M059J (cell line): ENCODE measurements at regions not wholly inside any gene's neighbourhood (a gene's known extent, or its start where the extent isn't known, plus 50 kb on each side); places are given as distances from the start of the nearest gene placed in this dataset.
"Not testable (repeated sequence)": the region's sequence is repeated elsewhere in the genome, so short reads cannot be mapped to it uniquely, and the experiment has no call there.

Experiments used
- DNase-seq: peaks from one replicate; pipeline ENCODE4 v3.0.0-alpha.2; 2012; ENCODE audit warnings: low read depth

DNA sequence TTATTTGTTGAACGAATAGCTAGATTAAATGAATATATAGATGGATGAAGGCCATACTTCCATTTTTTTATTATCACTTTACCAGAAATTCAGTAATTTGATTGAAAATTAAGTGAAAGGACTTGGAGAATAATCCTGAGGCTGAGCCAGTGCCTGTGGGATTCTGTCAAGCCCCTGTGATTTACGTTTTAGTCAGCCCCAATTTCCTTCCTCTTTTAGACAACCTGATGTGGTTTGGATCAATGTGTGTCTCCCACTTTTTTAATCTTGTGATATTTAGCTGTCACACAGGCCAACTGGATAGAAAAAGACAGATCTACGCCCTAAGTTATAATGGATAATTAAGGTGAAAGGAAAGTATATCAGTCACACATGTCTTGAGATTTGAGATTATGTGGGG lies 188.8 kb downstream of the EDN1 start:
- no peak for DNase-seq

DNA sequence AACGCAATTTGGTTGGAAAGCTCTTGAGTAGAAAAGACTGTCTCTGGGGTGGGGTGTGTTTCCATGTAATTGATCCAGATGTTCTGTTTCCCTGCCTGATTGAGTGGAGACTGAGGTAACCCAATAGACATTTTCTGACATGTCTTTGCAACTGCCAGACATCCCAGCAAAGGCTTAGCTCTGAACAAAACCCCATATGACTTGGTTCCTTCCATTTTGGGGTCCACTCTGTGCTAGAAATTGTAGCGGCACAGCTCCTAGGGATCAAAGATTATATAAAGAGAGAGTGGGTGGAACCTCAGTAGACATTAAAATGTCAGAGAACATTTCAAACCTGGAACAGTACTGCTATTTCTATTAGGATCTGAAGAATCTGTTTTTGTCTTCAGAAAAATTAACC lies 189.3 kb downstream of the EDN1 start:
- DNase-seq, result no peak

DNA sequence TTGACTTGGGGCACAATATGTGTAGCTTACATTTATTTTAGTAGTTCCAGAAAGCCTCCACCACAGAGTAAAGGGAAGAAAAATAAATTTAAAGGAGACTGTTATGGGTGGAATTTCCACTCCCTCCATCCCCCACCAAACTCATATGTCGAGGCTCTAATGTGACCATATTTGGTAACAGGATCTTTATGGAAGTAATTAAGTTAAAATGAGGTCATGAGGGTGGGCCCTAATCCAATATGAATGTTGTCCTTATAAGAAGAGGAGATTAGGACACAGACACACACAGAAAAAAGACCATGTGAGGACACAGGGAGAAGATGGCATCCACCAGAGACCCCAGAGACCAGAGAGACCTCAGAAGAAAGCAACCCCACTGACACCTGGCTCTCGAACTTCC lies 189.7 kb downstream of the EDN1 start:
- peak; percentile 73 for DNase-seq

DNA sequence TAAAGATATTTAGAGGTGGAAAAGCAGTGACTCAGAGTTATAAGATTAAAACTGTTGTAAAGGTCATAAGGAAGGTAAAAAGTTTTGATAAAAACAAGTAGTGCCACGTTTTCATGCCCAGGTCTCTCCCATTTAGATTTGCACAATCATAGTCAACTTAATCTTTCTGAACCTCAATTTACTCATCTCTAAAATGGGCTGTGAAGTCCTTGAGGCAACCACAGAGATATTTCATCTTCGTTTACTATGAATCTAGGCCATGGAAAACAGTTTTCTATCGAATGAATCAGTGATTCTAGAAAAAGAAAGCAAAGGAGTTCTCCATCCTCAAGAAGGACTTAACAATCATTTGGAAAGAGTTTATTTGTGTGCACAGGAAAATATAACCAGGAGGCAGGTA lies 190.2 kb downstream of the EDN1 start:
- no peak for DNase-seq

DNA sequence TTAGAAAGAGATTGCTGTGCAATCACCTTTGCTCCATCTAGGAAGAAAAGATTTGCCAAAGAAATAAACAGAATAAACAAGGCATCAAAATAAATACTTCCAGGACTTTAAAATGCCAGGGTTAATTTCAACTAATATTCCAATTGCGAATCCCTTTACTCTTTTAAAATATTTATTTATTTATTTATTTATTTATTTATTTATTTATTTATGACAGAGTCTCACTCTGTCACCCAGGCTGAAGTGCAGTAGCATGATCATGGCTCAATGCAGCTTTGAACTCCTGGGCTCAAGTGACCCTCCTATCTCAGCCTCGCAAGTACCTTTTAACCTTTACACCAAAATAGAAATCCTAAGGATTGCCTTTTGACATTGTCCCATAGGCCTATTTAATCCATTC lies 191.1 kb downstream of the EDN1 start:
- DNase-seq, result no peak

DNA sequence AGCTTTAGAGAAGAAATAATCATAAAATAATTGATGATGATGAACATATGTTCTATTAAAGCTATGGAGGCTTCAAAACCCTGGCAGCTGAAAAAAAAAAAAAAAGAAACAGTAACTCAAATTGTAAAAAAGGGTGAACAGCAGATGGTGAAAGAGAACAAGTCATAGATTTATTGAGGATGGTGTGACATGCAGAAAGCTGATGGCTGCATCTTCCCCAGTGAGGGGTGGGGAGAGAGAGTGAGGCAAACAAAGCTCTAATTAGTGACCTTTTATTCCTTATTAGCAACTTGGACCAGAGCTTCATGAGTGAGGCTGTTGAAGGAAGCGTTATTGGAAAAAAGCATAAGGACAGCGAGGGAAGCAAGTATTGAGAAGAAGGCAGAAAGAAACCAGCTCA lies 191.7 kb downstream of the EDN1 start:
- no peak for DNase-seq

DNA sequence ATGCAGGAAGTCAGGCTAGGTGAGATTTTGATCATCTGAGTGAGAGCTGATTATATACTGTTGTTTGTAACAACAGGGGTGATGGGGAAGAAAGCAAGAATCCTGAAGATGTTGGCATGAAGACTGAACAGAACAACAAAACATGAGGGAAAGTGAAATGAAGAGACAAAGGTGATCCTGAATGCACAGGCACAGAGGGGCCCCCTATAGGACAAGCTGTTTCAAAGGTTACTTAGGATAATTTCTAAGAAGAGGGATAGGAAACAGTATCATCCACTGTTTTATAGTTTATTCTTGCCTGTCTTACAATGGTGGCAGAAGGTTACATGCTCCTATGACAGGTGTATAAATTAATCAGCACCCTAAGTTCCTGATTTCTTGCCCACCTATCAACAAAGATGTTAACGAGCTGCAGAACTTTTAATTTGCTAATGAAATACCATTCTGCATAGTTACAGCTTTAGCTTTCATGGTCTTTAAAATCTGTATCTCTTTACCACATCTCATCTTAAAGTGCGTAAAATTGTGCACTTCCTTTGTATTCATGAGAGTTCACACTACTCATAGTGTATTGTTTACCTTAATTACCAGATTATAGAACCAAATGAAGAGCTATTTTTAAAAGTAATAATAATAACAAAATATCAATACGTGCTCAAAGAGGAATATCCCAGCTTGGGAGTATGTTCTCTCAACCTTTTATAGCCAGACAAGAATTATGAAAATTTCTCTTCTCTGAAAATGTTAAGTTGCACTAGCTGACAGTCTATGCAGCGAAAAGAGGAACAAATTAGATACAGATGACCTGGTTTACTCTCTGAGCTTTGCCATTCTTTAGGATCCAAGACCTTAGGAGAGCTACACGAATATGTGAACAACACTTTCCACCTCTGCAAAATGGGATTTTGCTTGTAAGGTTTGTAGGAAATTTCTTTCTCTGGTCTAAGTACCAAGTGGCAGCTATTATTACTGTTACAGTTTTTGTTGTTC lies 192.5 kb downstream of the EDN1 start:
- DNase-seq, result peak; percentile 51

DNA sequence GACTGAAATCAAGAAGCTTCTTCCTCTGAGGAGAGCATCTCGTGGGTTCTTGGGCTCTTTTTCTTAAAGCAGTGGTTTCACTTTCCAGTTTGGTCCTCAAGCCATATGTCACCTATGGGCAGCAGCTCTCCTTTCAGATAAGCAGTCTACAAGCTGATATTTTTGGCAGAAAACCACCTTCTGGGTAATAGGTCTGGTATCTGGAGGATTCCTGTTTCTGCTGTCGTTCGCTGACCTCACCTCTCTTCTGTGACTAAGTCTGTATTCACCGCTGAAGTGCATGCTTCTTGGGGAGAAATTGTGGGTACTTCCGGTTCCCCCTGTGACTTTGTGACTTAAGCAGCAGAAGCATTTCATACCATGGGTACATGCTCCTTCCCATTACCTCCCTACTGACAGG lies 193.6 kb downstream of the EDN1 start:
- peak; percentile 100 for DNase-seq

DNA sequence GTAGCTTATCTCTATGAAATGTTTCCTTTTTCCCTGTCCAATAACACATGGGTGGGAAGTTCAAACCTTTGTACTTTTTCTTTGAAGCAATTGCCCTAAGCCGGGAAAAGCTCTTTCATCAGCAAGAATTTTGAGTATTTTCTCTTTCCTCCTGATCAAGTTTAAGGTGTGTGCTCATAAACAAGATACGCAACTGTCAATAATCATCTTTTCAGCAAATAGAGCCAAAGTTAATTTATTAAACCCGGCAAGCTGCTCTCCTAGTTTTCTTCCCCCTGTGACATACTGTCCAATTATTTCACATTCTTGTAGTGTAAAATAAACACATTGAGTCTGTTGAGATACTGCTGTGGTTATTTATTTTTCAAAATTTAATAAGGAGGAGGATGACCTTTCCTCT lies 194.4 kb downstream of the EDN1 start:
- DNase-seq, result no peak

DNA sequence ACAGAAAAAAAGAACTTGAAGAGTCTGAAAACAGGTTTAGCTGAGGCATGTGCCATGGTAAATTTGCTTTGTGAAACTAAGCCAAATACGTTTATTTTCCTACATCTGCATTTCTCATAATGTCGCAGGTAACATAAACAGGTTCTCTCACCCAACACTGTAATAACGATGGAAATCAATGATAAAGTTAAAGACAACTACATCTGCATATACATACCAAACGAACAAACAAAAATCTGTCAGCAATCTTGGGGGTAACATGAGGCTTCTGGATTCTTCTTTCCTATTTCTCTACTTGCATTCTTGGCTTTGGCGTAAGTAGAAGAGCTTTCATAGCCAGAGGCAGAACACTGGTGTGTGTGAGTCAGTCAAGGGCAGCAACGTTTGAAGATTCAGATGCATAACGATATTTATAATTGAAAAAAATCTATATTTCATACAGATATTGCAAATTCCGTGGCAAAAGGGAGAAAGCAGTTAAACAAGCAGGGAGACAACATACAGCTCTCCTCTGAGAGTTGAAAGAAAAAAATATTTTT lies 195.1 kb downstream of the EDN1 start:
- peak; percentile 59 for DNase-seq

DNA sequence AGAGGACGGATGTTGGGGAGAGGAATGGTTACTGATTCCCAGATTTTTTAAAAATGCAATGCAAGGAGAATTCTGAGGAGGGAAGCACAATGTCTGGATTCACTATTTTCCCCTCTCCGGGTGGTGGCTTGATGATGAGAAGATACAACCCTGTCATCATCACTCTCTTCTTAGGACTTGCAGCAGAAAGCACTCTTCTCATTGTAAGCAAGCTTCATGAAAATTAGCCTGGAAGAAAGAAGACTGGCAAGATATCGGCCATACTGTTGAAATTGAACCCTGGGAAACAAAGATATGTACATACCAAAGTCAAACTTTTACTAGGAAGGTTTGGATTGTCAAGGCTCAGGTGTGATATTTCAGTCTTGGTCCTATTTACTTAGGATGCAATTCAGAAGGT lies 195.7 kb downstream of the EDN1 start:
- DNase-seq, result no peak

DNA sequence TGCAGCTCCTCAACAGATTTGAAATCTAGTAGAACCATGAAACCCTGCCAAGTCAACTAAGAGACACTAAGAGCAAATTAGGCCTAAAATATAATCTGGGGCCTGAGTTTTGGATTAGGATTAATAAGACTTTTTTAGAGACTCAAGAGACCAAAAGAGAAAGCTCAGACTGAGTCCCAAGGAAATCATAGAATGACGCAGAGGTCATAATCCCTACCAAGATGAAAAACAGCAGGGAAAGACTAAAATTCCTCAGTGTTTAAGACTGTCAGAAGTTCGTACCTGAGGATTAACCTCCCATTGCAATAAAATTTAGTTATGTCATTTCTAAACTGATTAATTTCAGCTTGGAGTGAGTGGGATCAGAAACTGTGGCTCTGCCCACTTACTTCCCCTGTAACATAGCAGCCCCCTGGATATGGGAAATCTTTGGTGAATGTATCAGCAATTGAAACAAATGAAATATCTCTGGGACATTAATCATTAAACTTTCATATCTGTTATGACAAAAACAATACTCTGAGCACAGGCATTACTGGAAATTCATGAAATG lies 200.3 kb downstream of the EDN1 start:
- peak; percentile 71 for DNase-seq

DNA sequence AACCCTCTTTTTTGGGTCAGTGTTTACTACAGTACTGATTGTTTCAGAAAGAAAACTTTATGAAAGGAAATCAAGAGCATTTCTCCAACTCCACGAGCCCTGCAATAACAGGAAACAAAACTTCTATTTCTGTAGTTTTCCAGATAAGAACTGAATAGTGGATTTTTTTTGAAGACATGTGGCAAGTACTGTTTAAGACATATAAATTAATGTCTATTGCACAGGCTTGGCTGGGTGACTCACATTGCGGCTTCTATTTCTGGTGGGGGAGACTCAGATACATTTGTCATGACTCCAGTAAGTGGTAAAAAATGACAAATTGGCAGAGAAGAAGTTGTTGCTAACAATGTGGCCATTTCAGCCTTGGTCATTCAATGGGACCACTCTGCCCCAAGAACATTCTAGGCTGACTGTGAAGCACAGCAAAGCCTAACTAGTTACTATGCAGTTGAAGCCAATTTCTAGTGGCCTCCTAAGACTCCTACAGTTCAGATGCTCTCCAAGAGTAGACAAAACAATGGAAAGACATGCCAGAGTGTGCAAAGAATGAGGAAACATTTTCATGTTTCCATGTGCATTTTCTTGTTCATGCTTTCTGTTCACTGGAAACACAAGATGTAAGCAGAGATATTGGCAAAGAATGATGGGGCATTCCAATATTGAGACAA lies 200.9 kb downstream of the EDN1 start:
- peak; percentile 99 for DNase-seq

DNA sequence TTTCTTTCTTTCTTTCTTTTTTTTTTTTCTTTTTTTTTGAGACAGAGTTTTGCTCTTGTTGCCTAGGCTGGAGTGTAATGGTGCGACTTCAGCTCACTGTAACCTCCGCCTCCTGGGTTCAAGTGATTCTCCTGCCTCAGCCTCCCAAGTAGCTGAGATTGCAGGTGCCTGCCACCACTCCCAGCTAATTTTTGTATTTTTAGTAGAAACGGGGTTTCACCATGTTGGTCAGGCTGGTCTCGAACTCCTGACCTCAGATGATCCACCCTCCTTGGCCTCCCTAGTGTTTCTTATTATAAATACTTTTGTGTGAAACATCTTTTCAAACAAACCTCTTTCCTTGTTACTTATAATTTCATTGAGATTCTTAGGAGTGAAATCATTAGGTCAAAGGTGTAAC lies 202.8 kb downstream of the EDN1 start:
- not testable (repeated sequence) for DNase-seq

DNA sequence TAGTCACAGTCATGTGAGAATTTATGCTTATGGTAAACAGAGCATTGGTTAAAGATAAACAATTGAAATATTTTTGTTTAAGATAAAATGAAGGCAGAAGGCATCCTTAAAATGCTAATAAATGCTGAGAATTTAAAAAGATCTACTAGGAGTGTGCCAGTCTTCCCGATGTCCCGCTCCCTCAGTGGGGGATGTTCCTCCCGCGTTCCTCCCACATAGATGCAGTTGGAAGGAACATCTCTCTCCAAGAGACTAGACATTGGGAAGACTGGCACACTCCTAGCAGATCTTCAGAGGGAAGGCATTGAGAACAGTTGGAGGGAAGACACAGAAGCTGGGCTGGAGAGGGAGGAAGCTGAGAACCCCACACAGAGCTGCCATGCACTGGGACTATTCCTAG lies 203.3 kb downstream of the EDN1 start:
- DNase-seq, result no peak

DNA sequence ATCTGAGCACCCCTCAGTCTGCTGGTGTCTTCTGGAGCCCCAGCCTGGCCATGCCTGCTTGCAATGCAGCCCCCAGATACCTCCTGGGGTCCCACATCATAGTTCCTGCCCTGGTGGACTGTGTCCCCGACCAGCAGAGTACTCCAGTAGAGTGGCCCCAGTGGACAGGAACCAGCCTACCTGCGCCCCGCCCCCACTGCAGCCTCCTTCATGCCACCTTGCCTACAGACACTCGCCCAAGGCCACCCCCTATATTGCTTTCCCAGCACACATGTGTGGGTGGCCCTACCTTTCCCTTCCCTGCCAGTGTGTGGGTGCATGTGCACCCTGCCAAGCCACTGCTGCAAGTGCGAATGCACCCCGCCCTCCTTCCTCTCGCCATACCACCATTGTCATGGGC lies 204.0 kb downstream of the EDN1 start:
- DNase-seq, result no peak

DNA sequence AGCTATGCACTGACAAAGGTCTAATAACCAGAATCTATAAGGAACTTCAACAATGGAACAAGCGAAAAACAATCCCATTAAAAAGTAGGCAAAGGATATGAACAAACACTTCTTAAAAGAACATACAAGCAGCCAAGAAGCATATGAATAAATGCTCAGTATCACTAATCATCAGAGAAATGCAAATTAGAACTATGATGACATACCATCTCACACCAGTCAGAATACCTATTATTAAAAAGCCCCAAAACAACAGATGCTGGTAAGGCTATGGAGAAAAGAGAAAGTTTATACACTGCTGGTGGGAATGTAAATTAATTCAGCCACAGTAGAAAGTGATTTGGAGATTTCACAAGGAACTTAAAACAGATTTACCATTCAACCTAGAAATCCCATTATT lies 211.8 kb downstream of the EDN1 start:
- DNase-seq, result no peak

DNA sequence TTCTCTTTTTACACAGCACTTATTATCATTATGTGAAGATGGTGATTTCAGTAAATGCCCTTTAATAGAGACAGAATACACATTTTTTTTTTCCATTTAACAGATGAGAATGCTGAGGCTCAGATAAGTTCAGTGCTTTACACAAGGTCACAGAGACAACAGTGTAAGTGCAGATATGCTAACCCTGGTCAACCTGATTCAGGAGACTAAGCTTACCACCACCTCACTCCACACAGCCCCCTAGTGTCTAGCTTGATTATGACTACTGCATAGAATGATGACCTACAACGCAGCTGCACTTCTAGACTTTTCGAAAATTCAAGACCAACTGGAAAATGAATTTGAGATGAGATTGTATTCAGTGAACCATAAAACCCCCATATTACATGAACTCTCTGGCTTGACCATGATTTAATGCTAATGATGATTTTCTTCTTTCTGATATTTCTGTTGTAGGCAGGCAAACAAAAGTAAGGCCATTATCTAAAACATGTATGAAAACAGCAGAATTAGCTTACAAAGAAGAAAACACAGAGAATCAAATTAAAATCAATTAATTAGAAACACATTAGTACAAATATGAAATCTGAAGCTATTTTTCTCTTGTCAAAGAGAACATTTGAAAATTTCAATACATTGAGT lies 212.1 kb upstream of the PHACTR1 start:
- no peak for DNase-seq

DNA sequence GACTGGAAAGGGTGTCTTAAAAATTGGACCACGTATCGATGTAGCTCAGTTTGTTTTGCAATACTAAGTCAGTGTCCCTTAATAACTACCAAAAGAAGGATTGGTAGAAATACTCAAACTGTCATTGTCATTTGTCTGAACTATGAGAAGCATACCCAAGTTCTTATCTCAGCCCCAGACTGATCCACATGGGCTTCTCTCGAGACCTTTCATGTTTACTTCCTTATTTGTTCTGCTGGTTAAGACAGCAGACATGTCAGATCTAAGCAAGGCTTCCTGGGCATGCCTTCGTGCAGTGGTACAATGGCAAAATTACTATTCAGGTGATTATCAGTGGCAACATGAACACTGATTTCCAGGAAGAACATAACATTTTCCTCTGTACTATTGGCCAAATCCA lies 211.1 kb upstream of the PHACTR1 start:
- no peak for DNase-seq

DNA sequence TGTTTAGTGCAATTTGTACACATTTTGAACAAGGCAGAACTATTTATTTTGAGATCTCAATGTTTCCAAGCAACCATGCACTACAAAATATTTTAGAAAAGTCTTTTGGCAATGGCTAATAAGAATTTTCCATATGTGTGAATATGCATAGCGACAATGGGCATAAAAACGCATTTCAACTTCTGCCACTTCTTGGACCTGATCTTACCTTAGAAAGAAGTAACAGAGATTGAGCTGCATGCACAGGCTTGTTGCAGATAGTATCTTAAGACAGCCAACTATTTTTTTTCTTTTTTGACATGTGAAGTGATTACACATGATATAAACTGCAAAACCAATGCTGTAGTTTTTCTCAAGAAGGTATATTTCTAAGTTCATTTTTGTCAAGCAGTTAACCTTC lies 210.4 kb upstream of the PHACTR1 start:
- DNase-seq, result no peak

DNA sequence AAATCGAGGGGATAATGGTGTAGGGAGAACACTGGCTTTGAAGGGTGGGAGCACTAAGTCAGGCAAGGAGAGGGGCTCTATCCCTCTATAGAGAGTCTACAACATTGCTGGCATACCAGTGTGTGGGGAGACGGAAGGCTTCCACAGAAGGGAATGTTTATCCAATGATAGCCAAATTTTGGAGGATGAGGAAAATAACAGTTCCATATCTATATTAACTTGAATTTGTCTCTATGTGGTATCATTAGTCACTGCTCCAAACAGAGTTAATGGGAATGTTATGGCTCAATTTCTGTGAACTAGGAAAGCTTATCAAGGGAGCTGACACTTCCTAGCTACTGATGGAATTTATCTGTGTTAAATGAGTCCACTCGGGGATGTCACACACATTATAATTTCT lies 208.9 kb upstream of the PHACTR1 start:
- DNase-seq, result no peak

DNA sequence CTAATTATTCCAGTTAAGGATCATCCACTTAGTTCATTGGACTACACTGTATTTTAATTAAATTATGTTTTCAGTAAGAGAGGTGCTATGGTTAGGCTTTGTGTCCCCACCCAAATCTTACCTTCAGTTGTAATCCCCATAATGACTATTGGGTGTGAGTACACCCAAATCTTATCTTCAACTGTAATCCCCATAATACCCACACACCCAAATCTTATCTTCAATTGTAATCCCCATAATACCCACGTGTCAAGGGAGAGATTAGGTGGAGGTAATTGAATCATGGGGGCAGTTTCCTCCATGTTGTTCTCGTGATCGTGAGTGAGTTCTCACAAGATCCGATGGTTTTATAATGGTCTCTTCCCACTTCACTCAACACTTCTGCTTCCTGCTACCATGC lies 208.0 kb upstream of the PHACTR1 start:
- DNase-seq, result no peak
